ENCODE measurements at regions not wholly inside any gene's neighbourhood (a gene's known extent, or its start where the extent isn't known, plus 50 kb on each side); places are given as distances from the start of the nearest gene placed in this dataset.

DNA sequence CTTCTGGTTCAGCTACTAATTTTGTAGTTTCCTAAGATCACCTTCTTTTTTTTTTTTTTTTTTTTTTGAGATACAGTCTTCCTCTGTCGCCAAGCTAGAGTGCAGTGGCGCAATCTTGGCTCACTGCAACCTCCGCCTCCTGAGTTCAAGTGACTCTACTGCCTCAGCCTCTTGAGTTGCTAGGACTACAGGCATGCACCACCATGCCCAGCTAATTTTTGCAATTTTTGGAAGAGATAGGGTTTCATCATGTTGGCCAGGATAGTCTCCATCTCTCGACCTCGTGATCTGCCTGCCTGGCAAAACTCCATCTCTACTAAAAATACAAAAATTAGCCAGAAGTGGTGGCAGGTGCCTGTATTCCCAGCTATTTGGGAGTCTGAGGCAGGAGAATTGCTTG lies 301.5 kb upstream of the TFPI start:
- H3K4me3 ChIP-seq (ENCODE audit: extremely low read depth in 1 of 4, insufficient read depth in 2 of 4, low read depth in 3 of 4, low read length in 4 of 4): no peak overlapping the region
- H3K4me2 ChIP-seq (ENCODE audit: insufficient read depth in 1 of 2, low read depth in 2 of 2, low read length in 2 of 2): no peak overlapping the region
- no peak overlapping the region for H2AFZ ChIP-seq (ENCODE audit: low read length)
- no peaks in the 10 kb centered on the region for H3K79me1 ChIP-seq (ENCODE audit: low read depth, low read length)
- CTCF ChIA-PET (ENCODE audit: partially characterized antibody): interaction anchor here (0.6 to 0.8 kb wide), 5 partner anchors 9 to 1089 kb away, joined by 3 to 4 read pairs (median 3); no protein-coding TSS in a partner anchor
- H2BK20ac ChIP-seq (ENCODE audit: low read length): no peak overlapping the region
- H3K27ac ChIP-seq (ENCODE audit: low read depth, low read length): no peak overlapping the region
- no peak overlapping the region for H4K5ac ChIP-seq (ENCODE audit: insufficient read length, low read depth, low read length)
- H3K23ac ChIP-seq (ENCODE audit: insufficient read length): no peak overlapping the region
- FAIRE-seq (no peak), DNase-seq (ENCODE audit: low read depth in 1 of 2, low spot score in 2 of 2) (no peak)
- no peaks in the 10 kb centered on the region; the same call in 1 of the 2 replicates for H3K23me2 ChIP-seq (ENCODE audit: low read depth, low read length)
- H4K20me1 ChIP-seq (replicated peaks in 1 of 2; ENCODE audit: control insufficient read depth in 1 of 2, insufficient read depth in 2 of 2, low read length in 2 of 2): no peaks in the 10 kb centered on the region
- no peak overlapping the region for H2BK12ac ChIP-seq (ENCODE audit: low read depth, low read length)
- H2BK120ac ChIP-seq (replicated peaks; ENCODE audit: low read depth, low read length): no peak overlapping the region
- H2AK5ac ChIP-seq (ENCODE audit: low read depth, low read length): no peak overlapping the region
- WGBS, 2 experiments (ENCODE audit: extremely low coverage in 1 of 2, insufficient coverage in 1 of 2, insufficient read length in 1 of 2, insufficient replicate concordance in 2 of 2, low coverage in 1 of 2, low lambda C conversion rate in 2 of 2, missing lambda C conversion rate in 1 of 2): 82% methylated on average over 5 of the region's 5 CpGs; no CpG with 5 or more reads in 1 of the 2 experiments
- H3K14ac ChIP-seq (ENCODE audit: insufficient read length): no peak overlapping the region
- no peaks in the 10 kb centered on the region for H3K27me3 ChIP-seq (replicated peaks in 1 of 4; ENCODE audit: control insufficient read depth in 3 of 4, extremely low read depth in 1 of 4, insufficient read depth in 3 of 4, low read length in 3 of 4)
- no peak overlapping the region for H4K8ac ChIP-seq (ENCODE audit: extremely low read depth, insufficient read depth, low read length)
- TF ChIP-seq MAFK (IDR thresholded peaks at IDR 0.05; ENCODE audit: low read depth, low read length) (no peak), TEAD4 (IDR thresholded peaks at IDR 0.05; ENCODE audit: low read depth, low read length) (no peak), BCL11A (IDR thresholded peaks at IDR 0.05; ENCODE audit: low read depth in 2 of 2, low read length in 2 of 2) (no peak), SP1 (IDR thresholded peaks at IDR 0.05; ENCODE audit: low read depth, low read length) (no peak), SP2 (IDR thresholded peaks at IDR 0.05; ENCODE audit: low read length) (no peak), SIN3A (conservative IDR thresholded peaks at IDR 0.05 in 1 of 2, IDR thresholded peaks at IDR 0.05 in 1 of 2; ENCODE audit: low read depth in 1 of 2, low read length in 2 of 2) (no peak), SAP30 (IDR thresholded peaks at IDR 0.05; ENCODE audit: insufficient read depth, insufficient replicate concordance, low read length) (no peak), POLR2A (IDR thresholded peaks at IDR 0.05; ENCODE audit: control extremely low read depth in 1 of 2, low read depth in 2 of 2, low read length in 2 of 2) (no peak), KDM5A (IDR thresholded peaks at IDR 0.05; ENCODE audit: low read length) (no peak), RNF2 (IDR thresholded peaks at IDR 0.05; ENCODE audit: borderline replicate concordance, low read depth, low read length, missing control alignments, poor library complexity, severe bottlenecking) (no peak), ASH2L (IDR thresholded peaks at IDR 0.05; ENCODE audit: low read length) (no peak), SUZ12 (IDR thresholded peaks at IDR 0.05; ENCODE audit: low read length) (no peak)
- TF ChIP-seq, protein P1, sequence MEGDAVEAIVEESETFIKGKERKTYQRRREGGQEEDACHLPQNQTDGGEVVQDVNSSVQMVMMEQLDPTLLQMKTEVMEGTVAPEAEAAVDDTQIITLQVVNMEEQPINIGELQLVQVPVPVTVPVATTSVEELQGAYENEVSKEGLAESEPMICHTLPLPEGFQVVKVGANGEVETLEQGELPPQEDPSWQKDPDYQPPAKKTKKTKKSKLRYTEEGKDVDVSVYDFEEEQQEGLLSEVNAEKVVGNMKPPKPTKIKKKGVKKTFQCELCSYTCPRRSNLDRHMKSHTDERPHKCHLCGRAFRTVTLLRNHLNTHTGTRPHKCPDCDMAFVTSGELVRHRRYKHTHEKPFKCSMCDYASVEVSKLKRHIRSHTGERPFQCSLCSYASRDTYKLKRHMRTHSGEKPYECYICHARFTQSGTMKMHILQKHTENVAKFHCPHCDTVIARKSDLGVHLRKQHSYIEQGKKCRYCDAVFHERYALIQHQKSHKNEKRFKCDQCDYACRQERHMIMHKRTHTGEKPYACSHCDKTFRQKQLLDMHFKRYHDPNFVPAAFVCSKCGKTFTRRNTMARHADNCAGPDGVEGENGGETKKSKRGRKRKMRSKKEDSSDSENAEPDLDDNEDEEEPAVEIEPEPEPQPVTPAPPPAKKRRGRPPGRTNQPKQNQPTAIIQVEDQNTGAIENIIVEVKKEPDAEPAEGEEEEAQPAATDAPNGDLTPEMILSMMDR (IDR thresholded peaks at IDR 0.05; ENCODE audit: control extremely low read depth in 1 of 3, insufficient read depth in 1 of 3, low read depth in 1 of 3, low read length in 3 of 3): no peak
- H3K9ac ChIP-seq (replicated peaks in 1 of 4; ENCODE audit: extremely low read depth in 1 of 4, low read depth in 3 of 4, low read length in 3 of 4): no peak overlapping the region
- H3K56ac ChIP-seq (replicated peaks; ENCODE audit: insufficient read length, low read depth, low read length): no peak overlapping the region
- H3K4me1 ChIP-seq (replicated peaks in 1 of 4; ENCODE audit: control insufficient read depth in 3 of 4, insufficient read depth in 4 of 4, low read length in 3 of 4): no peaks in the 10 kb centered on the region
- no peaks in the 10 kb centered on the region for H3K79me2 ChIP-seq (ENCODE audit: control insufficient read depth in 1 of 2, insufficient read depth in 2 of 2, low read length in 2 of 2)
- POLR2A ChIA-PET (ENCODE audit: partially characterized antibody): no interaction called here
- H3K9me3 ChIP-seq (ENCODE audit: insufficient read depth in 2 of 2, low read depth in 1 of 2, low read length in 1 of 2): no peaks in the 10 kb centered on the region
- H3K4ac ChIP-seq (replicated peaks; ENCODE audit: insufficient read length, low read depth, low read length): no peak overlapping the region
- H4K91ac ChIP-seq (replicated peaks; ENCODE audit: insufficient read length, low read length): no peak overlapping the region
- H2BK15ac ChIP-seq (ENCODE audit: low read length): no peak overlapping the region
- H3K18ac ChIP-seq (ENCODE audit: extremely low read depth, low read length): no peak overlapping the region
- H2BK5ac ChIP-seq (ENCODE audit: low read depth, low read length): no peak overlapping the region
- no peaks in the 10 kb centered on the region for H3K36me3 ChIP-seq (ENCODE audit: control insufficient read depth in 2 of 4, insufficient read depth in 4 of 4, low read length in 3 of 4)

All from H1 (cell line).